ENCODE measurements at regions not wholly inside any gene's neighbourhood (a gene's known extent, or its start where the extent isn't known, plus 50 kb on each side); places are given as distances from the start of the nearest gene placed in this dataset.

- Histone ChIP-seq H3K4me3 (ENCODE audit: insufficient read depth, low read depth, low read length) (no peak overlapping the region), H4K8ac (ENCODE audit: low read depth in 2 of 2, low read length in 2 of 2) (no peak overlapping the region), H3K18ac (ENCODE audit: low read depth, low read length) (no peak overlapping the region), H2BK15ac (ENCODE audit: low read depth, low read length) (no peak overlapping the region; the same call in 2 of the 3 replicates), H3K9ac (ENCODE audit: low read depth, low read length) (no peak overlapping the region), H2BK5ac (ENCODE audit: low read depth, low read length, poor library complexity, severe bottlenecking) (no peak overlapping the region), H2AFZ (replicated peaks; ENCODE audit: low read length, poor library complexity) (no peak overlapping the region), H3K79me1 (ENCODE audit: low read depth in 1 of 2, low read length in 2 of 2) (no peaks in the 10 kb centered on the region), H3K4me1 (ENCODE audit: control insufficient read depth, insufficient read depth, low read length) (peaks cover 13% of the 10 kb centered on the region), H4K91ac (ENCODE audit: insufficient read depth, low read depth, low read length) (no peak overlapping the region), H2BK120ac (ENCODE audit: low read depth, low read length) (no peak overlapping the region), H3K9me1 (ENCODE audit: insufficient read depth, low read length) (no peaks in the 10 kb centered on the region; the same call in 1 of the 2 replicates), H2AK9ac (replicated peaks; ENCODE audit: low read depth, low read length, poor library complexity) (no peak overlapping the region), H2AK5ac (ENCODE audit: low read depth, low read length) (no peak overlapping the region), H3K36me3 (ENCODE audit: control insufficient read depth, insufficient read depth, low read length) (no peaks in the 10 kb centered on the region), H3K14ac (replicated peaks; ENCODE audit: low read depth, low read length) (no peak overlapping the region), H2BK20ac (ENCODE audit: low read depth, low read length) (no peak overlapping the region), H3K4ac (ENCODE audit: low read depth, low read length) (no peak overlapping the region), H3K9me3 (ENCODE audit: control insufficient read depth, insufficient read depth, low read length) (peaks cover 2% of the 10 kb centered on the region; the same call in 1 of the 2 replicates), H4K20me1 (ENCODE audit: insufficient read depth, low read length) (no peaks in the 10 kb centered on the region), H3K27me3 (ENCODE audit: control insufficient read depth, insufficient read depth, low read length) (no peaks in the 10 kb centered on the region; the same call in 1 of the 2 replicates), H4K5ac (ENCODE audit: low read depth, low read length) (no peak overlapping the region), H3K56ac (ENCODE audit: extremely low read depth, insufficient read depth, low read length) (no peak overlapping the region), H3K23ac (ENCODE audit: low read depth, low read length) (no peak overlapping the region), H3K4me2 (ENCODE audit: low read depth, low read length) (no peak overlapping the region), H3K27ac (ENCODE audit: insufficient read depth, low read length) (no peak overlapping the region)
- intact Hi-C loops (cut with micrococcal nuclease), result no loop called here
- no peak for TF ChIP-seq RAD21 (IDR thresholded peaks at IDR 0.05; ENCODE audit: low read length)
- DNase-seq (no peak), ATAC-seq (ENCODE audit: low read depth) (no peak)
- POLR2A ChIA-PET (ENCODE audit: unreplicated experiment), result no interaction called here
- WGBS, 2 experiments (ENCODE audit: extremely low coverage in 2 of 2, insufficient read length in 1 of 2), result 0% methylated on average over 1 of the region's 4 CpGs; no CpG with 5 or more reads in 1 of the 2 experiments
- CTCF ChIA-PET, result interaction anchor here (0.6 kb wide), 1 partner anchor 120 kb away, joined by 3 read pairs; no protein-coding TSS in a partner anchor
- BruUV-seq (replicated peaks), result no TSS peak
- dilution Hi-C loops (cut with HindIII; ENCODE audit: low sequenced_read_pairs, unreplicated experiment), result no loop called here
- in situ Hi-C loops (cut with MboI; ENCODE audit: low sequenced_read_pairs), result no loop called here
These were observed 96.2 kb downstream of the PJA1 start for GRCh38 chrX:69069086-69069445.

Measured in IMR-90 (cell line).